ENCODE measurements at regions not wholly inside any gene's neighbourhood (a gene's known extent, or its start where the extent isn't known, plus 50 kb on each side); places are given as distances from the start of the nearest gene placed in this dataset.

DNA sequence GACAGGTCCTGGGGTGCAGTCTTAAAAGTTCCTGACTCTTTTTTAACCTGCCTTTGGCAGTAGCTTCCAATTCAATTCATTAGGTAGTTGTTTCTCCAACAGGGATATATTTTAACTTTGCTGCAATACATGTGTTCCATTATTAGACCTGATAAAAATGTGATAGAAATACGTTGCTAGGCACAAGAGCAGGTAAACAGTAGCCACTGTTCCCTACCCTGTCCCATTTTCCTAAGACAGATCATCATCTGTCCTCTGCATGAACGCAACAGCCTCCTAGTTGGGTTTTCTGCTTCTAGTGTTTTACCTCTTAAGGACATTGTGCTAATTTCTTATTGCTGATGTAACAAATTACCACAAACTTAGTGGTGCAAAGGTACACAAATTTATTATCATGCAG is 156.8 kb downstream of the SNAPC1 start:
- peaks cover 0 to 6% (median 0%) of the 10 kb centered on the region in 4 experiments for H3K27me3 ChIP-seq (replicated peaks in 1 of 4; ENCODE audit: control extremely low read depth in 1 of 4, control insufficient read depth in 3 of 4, insufficient read depth in 4 of 4, low read length in 3 of 4)
- H3K27ac Mint-ChIP-seq = no peak overlapping the region
- no peaks in the 10 kb centered on the region for H3K4me1 ChIP-seq (ENCODE audit: control insufficient read depth in 2 of 2, insufficient read depth in 2 of 2, low read length in 2 of 2)
- H3K36me3 ChIP-seq (replicated peaks in 1 of 2; ENCODE audit: control extremely low read depth in 1 of 2, control insufficient read depth in 1 of 2, extremely low read depth in 1 of 2, insufficient read depth in 2 of 2, low read length in 1 of 2) = no peaks in the 10 kb centered on the region
- H3K9me3 ChIP-seq (ENCODE audit: control extremely low read depth in 1 of 3, control insufficient read depth in 2 of 3, insufficient read depth in 1 of 3, low read length in 2 of 3) = no peaks in the 10 kb centered on the region
- no peak overlapping the region for H3K4me3 ChIP-seq (ENCODE audit: control extremely low read depth in 1 of 5, extremely low read depth in 1 of 5, insufficient read depth in 1 of 5, low read depth in 2 of 5, low read length in 4 of 5)
- no peak overlapping the region for H3K27ac ChIP-seq (ENCODE audit: low read length in 2 of 2)
- H3K9me3 Mint-ChIP-seq (ENCODE audit: insufficient read depth) = no peaks in the 10 kb centered on the region
- H3K79me2 ChIP-seq (ENCODE audit: control insufficient read depth, insufficient read depth, low read length) = no peaks in the 10 kb centered on the region
- H3K4me2 ChIP-seq (replicated peaks; ENCODE audit: low read depth, low read length, poor library complexity, severe bottlenecking) = no peak overlapping the region
- H3K9ac ChIP-seq (ENCODE audit: low read length) = no peak overlapping the region
- TF ChIP-seq, protein P1, sequence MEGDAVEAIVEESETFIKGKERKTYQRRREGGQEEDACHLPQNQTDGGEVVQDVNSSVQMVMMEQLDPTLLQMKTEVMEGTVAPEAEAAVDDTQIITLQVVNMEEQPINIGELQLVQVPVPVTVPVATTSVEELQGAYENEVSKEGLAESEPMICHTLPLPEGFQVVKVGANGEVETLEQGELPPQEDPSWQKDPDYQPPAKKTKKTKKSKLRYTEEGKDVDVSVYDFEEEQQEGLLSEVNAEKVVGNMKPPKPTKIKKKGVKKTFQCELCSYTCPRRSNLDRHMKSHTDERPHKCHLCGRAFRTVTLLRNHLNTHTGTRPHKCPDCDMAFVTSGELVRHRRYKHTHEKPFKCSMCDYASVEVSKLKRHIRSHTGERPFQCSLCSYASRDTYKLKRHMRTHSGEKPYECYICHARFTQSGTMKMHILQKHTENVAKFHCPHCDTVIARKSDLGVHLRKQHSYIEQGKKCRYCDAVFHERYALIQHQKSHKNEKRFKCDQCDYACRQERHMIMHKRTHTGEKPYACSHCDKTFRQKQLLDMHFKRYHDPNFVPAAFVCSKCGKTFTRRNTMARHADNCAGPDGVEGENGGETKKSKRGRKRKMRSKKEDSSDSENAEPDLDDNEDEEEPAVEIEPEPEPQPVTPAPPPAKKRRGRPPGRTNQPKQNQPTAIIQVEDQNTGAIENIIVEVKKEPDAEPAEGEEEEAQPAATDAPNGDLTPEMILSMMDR (IDR thresholded peaks at IDR 0.05) = no peak
- TF ChIP-seq EZH2 (IDR thresholded peaks at IDR 0.05; ENCODE audit: borderline replicate concordance, insufficient read depth, low read depth, low read length, poor library complexity, severe bottlenecking) = no peak
- H3K4me3 Mint-ChIP-seq = no peak overlapping the region
- no peak overlapping the region for H2AFZ ChIP-seq (ENCODE audit: insufficient read depth, low read depth, low read length, poor library complexity, severe bottlenecking)
- no peaks in the 10 kb centered on the region for H4K20me1 ChIP-seq (ENCODE audit: control insufficient read depth, insufficient read depth, low read length, poor library complexity, severe bottlenecking)
- H3K27me3 Mint-ChIP-seq = peaks cover 9% of the 10 kb centered on the region
- DNase-seq = no peak
- CTCF ChIA-PET = interaction anchor here (1.1 to 6.0 kb wide), 3 partner anchors 8 to 207 kb away, joined by 3 to 62 read pairs (median 3); no protein-coding TSS in a partner anchor
- POLR2A ChIA-PET = no interaction called here
- intact Hi-C loops (cut with micrococcal nuclease) = no loop called here
- WGBS (ENCODE audit: insufficient coverage) = no CpG with 5 or more reads among the region's 2 CpGs
- no peaks in the 10 kb centered on the region for H3K4me1 Mint-ChIP-seq
- no peak for ATAC-seq (ENCODE audit: low read depth)

DNA sequence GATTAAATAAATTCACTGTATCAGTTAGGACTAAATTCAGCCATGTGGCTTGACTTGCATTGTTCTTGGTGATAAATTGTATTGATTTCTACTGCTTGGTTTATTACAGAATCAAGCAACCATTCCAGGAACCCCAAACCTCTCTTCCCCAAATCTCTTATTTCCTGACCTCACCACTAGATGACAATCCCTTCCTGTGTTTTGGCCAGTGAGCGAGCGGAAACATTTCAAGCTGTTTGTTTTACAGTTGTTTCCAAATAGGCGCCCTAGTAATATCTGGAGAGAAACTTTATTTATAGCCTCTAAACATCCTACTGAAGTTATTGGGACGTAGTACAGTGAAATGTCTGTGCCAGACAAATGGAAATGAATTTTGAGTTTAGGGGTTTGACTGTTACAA is 161.1 kb downstream of the SNAPC1 start:
- H3K27ac ChIP-seq (ENCODE audit: low read length in 2 of 2) = no peak overlapping the region
- no peak overlapping the region for H3K4me2 ChIP-seq (replicated peaks; ENCODE audit: low read depth, low read length, poor library complexity, severe bottlenecking)
- ATAC-seq (ENCODE audit: low read depth) (no peak), DNase-seq (no peak)
- H3K4me1 ChIP-seq (ENCODE audit: control insufficient read depth in 2 of 2, insufficient read depth in 2 of 2, low read length in 2 of 2) = peaks cover 3% of the 10 kb centered on the region in 2 donors
- peaks cover 17% of the 10 kb centered on the region for H3K4me1 Mint-ChIP-seq
- no peak overlapping the region for H3K9ac ChIP-seq (ENCODE audit: low read length)
- no peak overlapping the region for H3K27ac Mint-ChIP-seq
- no peaks in the 10 kb centered on the region for H3K9me3 Mint-ChIP-seq (ENCODE audit: insufficient read depth)
- peaks cover 0 to 6% (median 0%) of the 10 kb centered on the region in 4 experiments for H3K27me3 ChIP-seq (replicated peaks in 1 of 4; ENCODE audit: control extremely low read depth in 1 of 4, control insufficient read depth in 3 of 4, insufficient read depth in 4 of 4, low read length in 3 of 4)
- POLR2A ChIA-PET = no interaction called here
- no peak overlapping the region for H2AFZ ChIP-seq (ENCODE audit: insufficient read depth, low read depth, low read length, poor library complexity, severe bottlenecking)
- H3K36me3 ChIP-seq (replicated peaks in 1 of 2; ENCODE audit: control extremely low read depth in 1 of 2, control insufficient read depth in 1 of 2, extremely low read depth in 1 of 2, insufficient read depth in 2 of 2, low read length in 1 of 2) = no peaks in the 10 kb centered on the region
- no peaks in the 10 kb centered on the region for H4K20me1 ChIP-seq (ENCODE audit: control insufficient read depth, insufficient read depth, low read length, poor library complexity, severe bottlenecking)
- CTCF ChIA-PET = interaction anchor here (1.1 to 6.0 kb wide), 2 partner anchors 194 to 203 kb away, joined by 3 to 62 read pairs; no protein-coding TSS in a partner anchor
- H3K4me3 Mint-ChIP-seq = no peak overlapping the region
- no peaks in the 10 kb centered on the region for H3K9me3 ChIP-seq (ENCODE audit: control extremely low read depth in 1 of 3, control insufficient read depth in 2 of 3, insufficient read depth in 1 of 3, low read length in 2 of 3)
- intact Hi-C loops (cut with micrococcal nuclease) = no loop called here
- peaks cover 9% of the 10 kb centered on the region for H3K27me3 Mint-ChIP-seq
- no peaks in the 10 kb centered on the region for H3K79me2 ChIP-seq (ENCODE audit: control insufficient read depth, insufficient read depth, low read length)
- no peak for TF ChIP-seq EZH2 (IDR thresholded peaks at IDR 0.05; ENCODE audit: borderline replicate concordance, insufficient read depth, low read depth, low read length, poor library complexity, severe bottlenecking)
- TF ChIP-seq, protein P1 (IDR thresholded peaks at IDR 0.05) = no peak
- no CpG with 5 or more reads among the region's 4 CpGs for WGBS (ENCODE audit: insufficient coverage)
- no peak overlapping the region for H3K4me3 ChIP-seq (ENCODE audit: control extremely low read depth in 1 of 5, extremely low read depth in 1 of 5, insufficient read depth in 1 of 5, low read depth in 2 of 5, low read length in 4 of 5)
